ENCODE measurements at regions not wholly inside any gene's neighbourhood (a gene's known extent, or its start where the extent isn't known, plus 50 kb on each side); places are given as distances from the start of the nearest gene placed in this dataset.

DNA sequence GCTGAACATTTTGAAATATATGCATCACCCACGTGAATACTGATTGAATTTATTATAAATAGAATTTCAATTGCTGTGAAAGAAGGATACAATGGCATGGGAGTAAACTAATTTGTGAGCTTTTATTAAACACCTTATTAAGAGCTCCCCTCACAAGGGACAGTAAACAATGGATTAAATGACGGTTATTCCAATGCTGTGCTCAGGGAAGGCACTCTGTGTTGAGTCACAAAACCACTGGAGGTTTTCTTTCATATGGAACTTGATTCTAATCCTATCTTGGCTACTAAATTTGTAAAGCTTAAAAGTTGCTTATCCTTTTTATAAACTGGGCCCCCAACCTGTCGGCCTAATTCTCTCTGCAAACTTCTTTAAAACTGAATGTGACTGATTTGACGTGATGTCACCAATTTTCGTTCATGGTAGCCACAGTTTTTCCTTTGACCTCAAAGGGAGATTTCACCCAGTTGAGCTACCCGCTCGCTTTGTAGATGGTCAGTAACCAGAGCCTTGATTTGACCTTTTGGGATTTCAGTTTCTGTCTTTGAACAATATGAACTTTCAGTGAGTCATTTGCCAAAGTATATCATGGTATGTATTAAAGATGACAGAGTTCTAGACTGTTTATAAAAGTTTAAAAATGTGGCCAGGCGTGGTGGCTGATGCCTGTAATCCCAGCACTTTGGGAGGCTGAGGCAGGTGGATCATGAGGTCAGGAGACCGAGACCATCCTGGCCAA is 61.3 kb upstream of the PIK3R1 start:
- Histone ChIP-seq H3K4me1 (ENCODE audit: control insufficient read depth in 1 of 2, insufficient read depth in 2 of 2, low read depth in 1 of 2, low read length in 1 of 2) (no peaks in the 10 kb centered on the region), H3K9me3 (no peaks in the 10 kb centered on the region), H3F3A (replicated peaks; ENCODE audit: insufficient read depth) (no peaks in the 10 kb centered on the region), H3K9me2 (no peaks in the 10 kb centered on the region), H2AFZ (ENCODE audit: low read depth) (no peak overlapping the region), H3K4me3 (ENCODE audit: low read depth in 2 of 2, low read length in 1 of 2) (no peak overlapping the region), H4K20me1 (ENCODE audit: insufficient read depth) (no peaks in the 10 kb centered on the region), H3K27me3 (ENCODE audit: insufficient read depth) (no peaks in the 10 kb centered on the region), H3K79me2 (ENCODE audit: insufficient read depth) (no peaks in the 10 kb centered on the region), H3K4me2 (no peak overlapping the region), H3K36me3 (replicated peaks in 1 of 2; ENCODE audit: control insufficient read depth in 1 of 2, insufficient read depth in 2 of 2, low read length in 1 of 2) (no peaks in the 10 kb centered on the region), H3K9ac (no peak overlapping the region), H3K27ac (ENCODE audit: low read depth in 2 of 2, low read length in 1 of 2) (no peak overlapping the region)
- POLR2A ChIA-PET = no interaction called here
- 69% methylated on average over 9 of the region's 9 CpGs for WGBS (ENCODE audit: low lambda C conversion rate)
- DNase-seq = no peak
- TF ChIP-seq SIN3A (IDR thresholded peaks at IDR 0.05; ENCODE audit: borderline replicate concordance, low read depth, low read length) (no peak), POLR2AphosphoS5 (IDR thresholded peaks at IDR 0.05; ENCODE audit: low read depth, low read length) (no peak), TEAD4 (IDR thresholded peaks at IDR 0.05; ENCODE audit: borderline replicate concordance, insufficient read depth) (no peak), EZH2phosphoT487 (IDR thresholded peaks at IDR 0.05; ENCODE audit: borderline replicate concordance, low read depth) (no peak), TAF1 (IDR thresholded peaks at IDR 0.05; ENCODE audit: borderline replicate concordance, low read depth, low read length) (no peak), JUND (IDR thresholded peaks at IDR 0.05) (no peak), RCOR1 (IDR thresholded peaks at IDR 0.05; ENCODE audit: low read length) (no peak)
- TF ChIP-seq, protein P1, sequence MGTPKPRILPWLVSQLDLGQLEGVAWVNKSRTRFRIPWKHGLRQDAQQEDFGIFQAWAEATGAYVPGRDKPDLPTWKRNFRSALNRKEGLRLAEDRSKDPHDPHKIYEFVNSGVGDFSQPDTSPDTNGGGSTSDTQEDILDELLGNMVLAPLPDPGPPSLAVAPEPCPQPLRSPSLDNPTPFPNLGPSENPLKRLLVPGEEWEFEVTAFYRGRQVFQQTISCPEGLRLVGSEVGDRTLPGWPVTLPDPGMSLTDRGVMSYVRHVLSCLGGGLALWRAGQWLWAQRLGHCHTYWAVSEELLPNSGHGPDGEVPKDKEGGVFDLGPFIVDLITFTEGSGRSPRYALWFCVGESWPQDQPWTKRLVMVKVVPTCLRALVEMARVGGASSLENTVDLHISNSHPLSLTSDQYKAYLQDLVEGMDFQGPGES (IDR thresholded peaks at IDR 0.05; ENCODE audit: low read depth, low read length) = no peak
- TF ChIP-seq, protein P2, sequence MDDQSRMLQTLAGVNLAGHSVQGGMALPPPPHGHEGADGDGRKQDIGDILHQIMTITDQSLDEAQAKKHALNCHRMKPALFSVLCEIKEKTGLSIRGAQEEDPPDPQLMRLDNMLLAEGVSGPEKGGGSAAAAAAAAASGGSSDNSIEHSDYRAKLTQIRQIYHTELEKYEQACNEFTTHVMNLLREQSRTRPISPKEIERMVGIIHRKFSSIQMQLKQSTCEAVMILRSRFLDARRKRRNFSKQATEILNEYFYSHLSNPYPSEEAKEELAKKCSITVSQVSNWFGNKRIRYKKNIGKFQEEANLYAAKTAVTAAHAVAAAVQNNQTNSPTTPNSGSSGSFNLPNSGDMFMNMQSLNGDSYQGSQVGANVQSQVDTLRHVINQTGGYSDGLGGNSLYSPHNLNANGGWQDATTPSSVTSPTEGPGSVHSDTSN (IDR thresholded peaks at IDR 0.05) = no peak
- CTCF ChIA-PET = interaction anchor here (0.7 to 1.3 kb wide), 3 partner anchors 12 to 19 kb away, joined by 3 to 4 read pairs (median 3); no protein-coding TSS in a partner anchor

DNA sequence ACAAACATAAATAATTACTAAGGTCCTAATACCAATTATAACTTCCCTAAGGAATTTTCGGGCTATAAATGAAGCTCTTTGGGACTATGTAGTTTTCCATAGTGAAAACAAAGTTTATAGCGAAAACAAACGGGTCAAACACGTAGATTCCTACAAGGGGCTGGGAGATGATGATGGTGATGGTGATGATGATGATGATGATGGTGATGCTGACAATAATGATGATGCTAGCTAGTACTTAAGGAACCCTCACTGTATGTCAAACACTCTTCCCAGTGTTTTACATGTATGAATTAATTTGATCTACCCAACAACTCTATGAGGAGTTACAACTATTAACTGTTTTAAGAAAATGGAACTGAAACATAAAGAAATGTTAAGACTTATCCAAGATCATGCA is 63.7 kb upstream of the PIK3R1 start:
- no peak for DNase-seq
- H2AFZ ChIP-seq (ENCODE audit: low read depth) = no peak overlapping the region
- H4K20me1 ChIP-seq (ENCODE audit: insufficient read depth) = no peaks in the 10 kb centered on the region
- no peaks in the 10 kb centered on the region for H3K9me3 ChIP-seq
- H3K9me2 ChIP-seq = no peaks in the 10 kb centered on the region
- POLR2A ChIA-PET = no interaction called here
- no peak overlapping the region for H3K4me2 ChIP-seq
- no peak overlapping the region for H3K4me3 ChIP-seq (ENCODE audit: low read depth in 2 of 2, low read length in 1 of 2)
- H3K4me1 ChIP-seq (ENCODE audit: control insufficient read depth in 1 of 2, insufficient read depth in 2 of 2, low read depth in 1 of 2, low read length in 1 of 2) = no peaks in the 10 kb centered on the region
- 76% methylated on average over 4 of the region's 4 CpGs for WGBS (ENCODE audit: low lambda C conversion rate)
- no peaks in the 10 kb centered on the region for H3K27me3 ChIP-seq (ENCODE audit: insufficient read depth)
- TF ChIP-seq JUND (IDR thresholded peaks at IDR 0.05) (no peak), FOSL2 (IDR thresholded peaks at IDR 0.05; ENCODE audit: borderline replicate concordance, low read depth) (no peak), YY1 (IDR thresholded peaks at IDR 0.05; ENCODE audit: low read depth) (no peak)
- TF ChIP-seq, protein P3, sequence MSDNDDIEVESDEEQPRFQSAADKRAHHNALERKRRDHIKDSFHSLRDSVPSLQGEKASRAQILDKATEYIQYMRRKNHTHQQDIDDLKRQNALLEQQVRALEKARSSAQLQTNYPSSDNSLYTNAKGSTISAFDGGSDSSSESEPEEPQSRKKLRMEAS (IDR thresholded peaks at IDR 0.05; ENCODE audit: low read depth) = no peak
- no peak overlapping the region for H3K9ac ChIP-seq
- H3K27ac ChIP-seq (ENCODE audit: low read depth in 2 of 2, low read length in 1 of 2) = no peak overlapping the region
- no peaks in the 10 kb centered on the region for H3K36me3 ChIP-seq (replicated peaks in 1 of 2; ENCODE audit: control insufficient read depth in 1 of 2, insufficient read depth in 2 of 2, low read length in 1 of 2)
- CTCF ChIA-PET = interaction anchor here (1.2 kb wide), 1 partner anchor 51 kb away, joined by 3 read pairs; no protein-coding TSS in a partner anchor
- no peaks in the 10 kb centered on the region for H3F3A ChIP-seq (replicated peaks; ENCODE audit: insufficient read depth)
- H3K79me2 ChIP-seq (ENCODE audit: insufficient read depth) = no peaks in the 10 kb centered on the region
